ENCODE measurements at regions not wholly inside any gene's neighbourhood (a gene's known extent, or its start where the extent isn't known, plus 50 kb on each side); places are given as distances from the start of the nearest gene placed in this dataset.
"Not testable (repeated sequence)": the region's sequence is repeated elsewhere in the genome, so short reads cannot be mapped to it uniquely, and the experiment has no call there.

GRCh38 chr5:20832204-20833080, 844.4 kb upstream of the CDH18 start:
- Histone ChIP-seq H3K27ac (no peak overlapping the region), H3K4me1 (ENCODE audit: control insufficient read depth in 1 of 2, insufficient read depth in 1 of 2, low read depth in 1 of 2, low read length in 1 of 2) (no peaks in the 10 kb centered on the region), H3K36me3 (no peaks in the 10 kb centered on the region), H3K4me3 (ENCODE audit: low read depth in 1 of 2, low read length in 1 of 2) (no peak overlapping the region), H3K27me3 (no peaks in the 10 kb centered on the region), H3K9me3 (no peaks in the 10 kb centered on the region)
- TF ChIP-seq CTCF (IDR thresholded peaks at IDR 0.05), result no peak

- H3K4me3 ChIP-seq (ENCODE audit: low read depth in 1 of 2, low read length in 1 of 2); H3K4me1 ChIP-seq (ENCODE audit: control insufficient read depth in 1 of 2, insufficient read depth in 1 of 2, low read depth in 1 of 2, low read length in 1 of 2); H3K9me3 ChIP-seq; H3K36me3 ChIP-seq; H3K27me3 ChIP-seq; H3K27ac ChIP-seq: not testable (repeated sequence)
Observed at GRCh38 chr5:20825951-20826350, 838.0 kb upstream of the CDH18 start.

DNA sequence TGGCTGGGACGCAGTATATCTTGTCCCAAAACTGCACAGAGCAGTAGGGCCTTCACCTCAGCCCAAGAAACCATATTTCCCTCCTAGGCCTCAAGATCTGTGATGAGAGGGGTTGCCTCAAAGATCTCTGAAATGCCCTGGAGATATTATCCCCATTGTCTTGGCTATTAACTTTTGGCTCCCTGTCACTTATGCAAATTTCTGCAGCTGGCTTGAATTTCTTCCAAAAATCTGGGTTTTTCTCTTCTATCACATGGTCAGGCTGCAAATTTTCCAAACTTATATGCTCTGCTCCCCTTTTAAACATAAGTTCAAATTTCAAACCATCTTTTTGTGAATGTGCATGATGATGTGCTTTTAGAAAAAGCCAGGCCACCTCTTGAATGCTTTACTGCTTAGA, 809.2 kb upstream of the CDH18 start:
- H3K4me3 ChIP-seq (ENCODE audit: low read depth in 1 of 2, low read length in 1 of 2); H3K27ac ChIP-seq; H3K36me3 ChIP-seq; H3K9me3 ChIP-seq; H3K4me1 ChIP-seq (ENCODE audit: control insufficient read depth in 1 of 2, insufficient read depth in 1 of 2, low read depth in 1 of 2, low read length in 1 of 2); H3K27me3 ChIP-seq: not testable (repeated sequence)

DNA sequence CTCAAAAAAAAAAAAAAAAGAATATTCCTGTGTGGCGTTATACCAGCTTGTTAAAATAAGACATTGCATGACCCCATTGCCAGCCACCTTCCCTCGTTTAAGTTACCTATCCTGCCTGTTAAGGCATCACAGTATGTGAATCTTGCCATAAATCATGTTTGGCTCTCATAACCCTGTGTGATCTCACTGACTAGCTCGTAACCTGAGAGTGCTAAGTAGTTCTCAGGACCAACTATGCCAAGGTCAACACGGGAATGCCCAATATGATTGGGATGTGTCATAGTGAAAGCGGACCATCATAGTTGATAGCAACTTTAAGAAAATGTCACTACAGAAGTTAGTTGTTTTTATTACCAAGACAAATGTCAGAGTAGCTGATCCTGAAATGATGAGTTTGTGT, 796.8 kb upstream of the CDH18 start:
- not testable (repeated sequence) for H3K9me3 ChIP-seq; H3K4me3 ChIP-seq (ENCODE audit: low read depth in 1 of 2, low read length in 1 of 2); H3K4me1 ChIP-seq (ENCODE audit: control insufficient read depth in 1 of 2, insufficient read depth in 1 of 2, low read depth in 1 of 2, low read length in 1 of 2); H3K27ac ChIP-seq; H3K27me3 ChIP-seq; H3K36me3 ChIP-seq

DNA sequence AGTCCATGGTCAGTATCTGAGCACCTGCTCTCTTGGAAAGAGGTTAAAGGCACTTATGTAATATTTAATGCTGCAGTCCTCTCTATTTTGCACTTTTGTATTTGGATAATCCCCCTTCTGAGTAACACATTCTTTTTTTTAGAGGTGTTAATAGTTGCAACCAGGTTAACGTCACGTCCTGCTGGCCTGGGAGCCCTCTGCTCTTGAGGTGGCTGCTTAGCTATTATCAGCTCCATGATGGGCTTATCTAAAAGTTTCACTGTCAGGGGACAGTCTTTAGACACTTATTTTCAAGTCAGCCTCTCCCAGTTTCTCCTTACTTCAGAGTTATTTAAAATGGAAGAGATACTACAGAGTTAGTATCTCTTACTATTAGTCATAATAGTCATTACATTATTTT, 795.5 kb upstream of the CDH18 start:
- H3K4me1 ChIP-seq (ENCODE audit: control insufficient read depth in 1 of 2, insufficient read depth in 1 of 2, low read depth in 1 of 2, low read length in 1 of 2), result not testable (repeated sequence)

GRCh38 chr5:20771338-20771737, 783.3 kb upstream of the CDH18 start:
- not testable (repeated sequence) for H3K36me3 ChIP-seq

More for the DNA sequence above, 795.5 kb upstream of the CDH18 start:
- not testable (repeated sequence) for H3K27me3 ChIP-seq; H3K4me3 ChIP-seq (ENCODE audit: low read depth in 1 of 2, low read length in 1 of 2); H3K36me3 ChIP-seq; H3K27ac ChIP-seq; H3K9me3 ChIP-seq

DNA sequence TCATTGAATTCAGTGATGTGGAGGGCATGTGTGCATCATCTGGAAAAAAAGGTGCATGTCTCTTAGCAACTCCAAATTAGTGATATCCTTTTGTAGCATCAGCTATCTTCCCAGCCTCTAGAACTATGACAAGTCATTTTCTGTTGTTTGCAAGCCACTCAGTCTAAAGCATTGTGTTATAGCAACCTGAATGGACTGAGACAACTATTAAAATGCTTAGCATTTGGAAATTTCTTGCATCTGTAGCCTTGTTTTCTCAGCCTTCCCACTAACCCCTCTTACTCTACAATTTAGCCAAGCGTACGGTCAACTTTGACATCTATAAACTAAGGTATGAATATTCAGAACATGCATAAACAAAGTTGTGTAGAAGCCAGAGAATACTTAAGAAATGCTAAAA, 777.1 kb upstream of the CDH18 start:
- H3K4me1 ChIP-seq (ENCODE audit: control insufficient read depth in 1 of 2, insufficient read depth in 1 of 2, low read depth in 1 of 2, low read length in 1 of 2); H3K27ac ChIP-seq; H3K9me3 ChIP-seq; H3K36me3 ChIP-seq; H3K4me3 ChIP-seq (ENCODE audit: low read depth in 1 of 2, low read length in 1 of 2); H3K27me3 ChIP-seq: not testable (repeated sequence)

More at GRCh38 chr5:20771338-20771737, 783.3 kb upstream of the CDH18 start:
- not testable (repeated sequence) for H3K27ac ChIP-seq; H3K9me3 ChIP-seq; H3K27me3 ChIP-seq; H3K4me3 ChIP-seq (ENCODE audit: low read depth in 1 of 2, low read length in 1 of 2); H3K4me1 ChIP-seq (ENCODE audit: control insufficient read depth in 1 of 2, insufficient read depth in 1 of 2, low read depth in 1 of 2, low read length in 1 of 2)

- not testable (repeated sequence) for H3K4me3 ChIP-seq (ENCODE audit: low read depth in 1 of 2, low read length in 1 of 2); H3K36me3 ChIP-seq; H3K4me1 ChIP-seq (ENCODE audit: control insufficient read depth in 1 of 2, insufficient read depth in 1 of 2, low read depth in 1 of 2, low read length in 1 of 2); H3K27me3 ChIP-seq; H3K9me3 ChIP-seq; H3K27ac ChIP-seq
Observed at GRCh38 chr5:20759459-20759858, 771.5 kb upstream of the CDH18 start.

DNA sequence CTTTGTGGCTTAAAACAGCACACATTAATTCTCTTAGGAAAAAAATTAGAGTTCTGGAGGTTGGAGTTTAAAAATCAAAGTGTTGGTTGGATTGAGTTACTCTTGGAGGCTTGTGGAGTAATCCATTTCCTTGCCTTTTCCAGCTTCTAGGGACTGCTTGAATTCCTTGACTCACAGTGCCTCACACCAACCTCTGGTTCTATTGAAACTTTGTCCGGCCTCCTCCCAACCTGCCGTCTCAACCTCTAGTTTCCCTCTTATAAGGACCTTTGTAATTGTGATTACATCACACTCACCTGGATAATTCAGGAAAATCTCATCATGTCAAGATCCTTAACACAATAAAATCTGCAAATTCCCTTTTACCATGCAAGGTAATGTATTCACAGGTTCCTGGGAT, 764.2 kb upstream of the CDH18 start:
- not testable (repeated sequence) for H3K4me3 ChIP-seq (ENCODE audit: low read depth in 1 of 2, low read length in 1 of 2); H3K4me1 ChIP-seq (ENCODE audit: control insufficient read depth in 1 of 2, insufficient read depth in 1 of 2, low read depth in 1 of 2, low read length in 1 of 2)

GRCh38 chr5:20735715-20736114, 747.7 kb upstream of the CDH18 start:
- not testable (repeated sequence) for H3K9me3 ChIP-seq; H3K36me3 ChIP-seq; H3K27me3 ChIP-seq; H3K27ac ChIP-seq; H3K4me1 ChIP-seq (ENCODE audit: control insufficient read depth in 1 of 2, insufficient read depth in 1 of 2, low read depth in 1 of 2, low read length in 1 of 2); H3K4me3 ChIP-seq (ENCODE audit: low read depth in 1 of 2, low read length in 1 of 2)

More for the DNA sequence above, 764.2 kb upstream of the CDH18 start:
- H3K27ac ChIP-seq, H3K36me3 ChIP-seq, H3K9me3 ChIP-seq, H3K27me3 ChIP-seq: not testable (repeated sequence)

GRCh38 chr5:20732223-20732622, 744.2 kb upstream of the CDH18 start:
- not testable (repeated sequence) for H3K4me3 ChIP-seq (ENCODE audit: low read depth in 1 of 2, low read length in 1 of 2); H3K4me1 ChIP-seq (ENCODE audit: control insufficient read depth in 1 of 2, insufficient read depth in 1 of 2, low read depth in 1 of 2, low read length in 1 of 2); H3K27me3 ChIP-seq; H3K36me3 ChIP-seq; H3K9me3 ChIP-seq; H3K27ac ChIP-seq

DNA sequence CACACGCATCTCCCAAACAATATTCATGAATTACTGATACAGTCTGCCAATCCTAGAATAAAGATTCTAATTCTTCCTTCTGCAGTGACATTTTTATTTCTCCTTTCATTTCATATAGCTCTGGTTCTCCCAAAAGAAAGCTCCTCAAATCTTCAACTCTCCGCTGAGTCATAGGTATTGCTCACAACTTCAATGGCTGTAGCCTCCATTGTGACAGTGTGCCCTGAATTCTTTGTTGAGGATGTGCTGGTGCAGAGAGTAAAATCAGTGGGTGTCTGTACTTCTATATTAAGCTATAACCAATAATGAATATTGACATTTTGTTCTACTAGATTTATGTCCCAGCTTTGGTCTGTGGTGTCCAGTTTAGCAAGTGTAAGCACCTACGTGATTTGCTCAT, 733.3 kb upstream of the CDH18 start:
- H3K27ac ChIP-seq; H3K9me3 ChIP-seq; H3K4me3 ChIP-seq (ENCODE audit: low read depth in 1 of 2, low read length in 1 of 2); H3K27me3 ChIP-seq; H3K36me3 ChIP-seq; H3K4me1 ChIP-seq (ENCODE audit: control insufficient read depth in 1 of 2, insufficient read depth in 1 of 2, low read depth in 1 of 2, low read length in 1 of 2): not testable (repeated sequence)

DNA sequence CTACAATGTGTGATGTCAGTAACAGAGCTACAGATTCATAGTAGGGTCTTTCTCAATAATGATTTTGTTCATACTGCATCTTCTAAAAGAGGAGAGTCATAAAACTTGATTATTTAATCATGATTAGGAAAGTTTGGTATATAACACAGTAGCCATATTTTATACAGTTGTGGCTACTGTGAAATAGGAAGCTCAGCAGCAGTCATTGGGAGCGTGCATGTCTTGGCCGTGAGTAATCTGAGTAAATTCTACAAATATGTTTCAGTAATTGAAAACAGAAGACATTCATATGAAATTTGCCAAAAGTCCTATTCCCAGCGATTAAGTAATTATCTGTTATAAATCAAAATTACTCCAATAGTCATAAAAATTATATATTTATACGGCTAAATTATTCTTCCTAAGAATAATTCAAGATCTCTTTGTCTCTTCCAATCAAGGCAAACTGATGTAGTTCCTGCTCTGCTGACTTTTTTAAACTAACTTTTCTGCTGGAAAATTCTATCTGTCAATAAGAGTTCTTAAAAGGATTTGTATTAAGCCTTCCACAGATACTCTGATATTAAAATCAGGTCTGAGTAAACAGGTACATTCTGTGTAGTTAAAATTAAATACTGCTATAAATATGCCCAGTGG, 723.6 kb upstream of the CDH18 start:
- not testable (repeated sequence) for H3K27me3 ChIP-seq; H3K36me3 ChIP-seq; H3K4me3 ChIP-seq (ENCODE audit: low read depth in 1 of 2, low read length in 1 of 2); H3K27ac ChIP-seq; H3K9me3 ChIP-seq; H3K4me1 ChIP-seq (ENCODE audit: control insufficient read depth in 1 of 2, insufficient read depth in 1 of 2, low read depth in 1 of 2, low read length in 1 of 2)
